Vagina (tissue), 2 donors: ENCODE measurements at regions not wholly inside any gene's neighbourhood (a gene's known extent, or its start where the extent isn't known, plus 50 kb on each side); places are given as distances from the start of the nearest gene placed in this dataset.

Experiments used
- CTCF ChIP-seq, 3 experiments: fragments of 450-650 bp in 2 of 3; fragments of 200-600 bp in 1 of 3; sonication (generic) in 1 of 3; IDR thresholded peaks; one replicate each; pipeline ENCODE4 v1.5.1; 2017 to 2019; ENCODE audit warnings: antibody characterized with exemption in 3 of 3, mild to moderate bottlenecking in 2 of 3, moderate library complexity in 2 of 3
- POLR2A ChIP-seq, 2 donors: fragments of 450-650 bp; IDR thresholded peaks; one replicate each; pipeline ENCODE4 v1.6.1; 2017; ENCODE audit warnings: antibody characterized with exemption in 2 of 2, mild to moderate bottlenecking in 2 of 2, moderate library complexity in 2 of 2

- TF ChIP-seq CTCF (IDR thresholded peaks at IDR 0.05) (no peak), POLR2A (IDR thresholded peaks at IDR 0.05) (no peak)
Measured at GRCh38 chr5:17054911-17055310, 118.8 kb upstream of the MYO10 start.
